Gastroesophageal sphincter (tissue), 3 donors: ENCODE measurements at regions not wholly inside any gene's neighbourhood (a gene's known extent, or its start where the extent isn't known, plus 50 kb on each side); places are given as distances from the start of the nearest gene placed in this dataset.

Experiments
- CTCF ChIP-seq, 4 experiments: fragments of 200-600 bp in 2 of 4; fragments of 450-650 bp in 2 of 4; sonication (generic) in 1 of 4; IDR thresholded peaks; one replicate each; pipeline ENCODE4 v1.5.1; 2017 to 2019; ENCODE audit warnings: antibody characterized with exemption in 4 of 4, mild to moderate bottlenecking in 2 of 4, moderate library complexity in 2 of 4
- POLR2A ChIP-seq, 2 donors: fragments of 450-650 bp; IDR thresholded peaks; one replicate each; pipeline ENCODE4 v1.6.1; 2017; ENCODE audit warnings: antibody characterized with exemption in 2 of 2, mild to moderate bottlenecking in 2 of 2, moderate library complexity in 1 of 2
- POLR2AphosphoS5 ChIP-seq: sonication (generic); formaldehyde crosslinking; IDR thresholded peaks from one replicate; pipeline ENCODE4 v1.6.1; 2017; ENCODE audit warnings: antibody characterized with exemption

- TF ChIP-seq CTCF (IDR thresholded peaks at IDR 0.05) (no peak), POLR2A (IDR thresholded peaks at IDR 0.05) (no peak), POLR2AphosphoS5 (no peak)
Measured at GRCh38 chr11:70525006-70525405, 126.7 kb downstream of the CTTN start.
